ENCODE measurements at regions not wholly inside any gene's neighbourhood (a gene's known extent, or its start where the extent isn't known, plus 50 kb on each side); places are given as distances from the start of the nearest gene placed in this dataset.

DNA sequence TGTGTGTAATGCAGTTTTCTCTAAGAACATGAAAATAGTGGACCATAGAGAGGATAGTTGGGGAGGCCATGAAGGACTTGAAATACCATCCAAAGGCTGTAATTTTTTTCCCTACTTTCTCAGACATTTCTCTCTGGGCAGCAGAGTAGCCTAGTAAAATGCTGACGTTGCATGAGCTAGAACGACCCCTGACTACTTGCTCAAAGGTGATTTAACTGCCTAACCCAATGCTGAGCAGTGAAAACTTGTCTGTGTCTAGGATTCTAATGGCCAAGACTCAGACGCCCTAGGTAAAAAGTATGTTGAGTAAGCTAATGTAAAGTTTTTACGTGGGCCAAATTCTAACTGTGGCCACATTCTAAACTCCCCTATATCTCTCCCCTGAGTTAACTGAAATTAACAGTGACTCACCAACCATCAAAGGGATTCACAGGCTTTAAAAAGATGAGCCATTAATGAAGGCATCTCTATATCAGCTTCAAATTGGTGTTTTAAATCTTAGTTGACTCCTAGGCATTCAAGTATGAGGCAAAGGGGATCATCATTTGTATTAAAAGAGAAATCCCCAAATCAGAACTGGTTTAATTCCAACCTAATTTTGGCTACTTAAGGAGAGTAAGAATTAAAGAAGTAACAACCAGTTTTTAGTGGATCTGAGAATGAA, 121.0 kb upstream of the GAS1 start:
- Mint-ChIP-seq H3K9me3 (ENCODE audit: low read depth) (no peaks in the 10 kb centered on the region), H3K27me3 (ENCODE audit: low read depth) (no peaks in the 10 kb centered on the region), H3K36me3 (ENCODE audit: low read depth) (no peaks in the 10 kb centered on the region), H3K4me3 (ENCODE audit: unreplicated experiment) (no peak overlapping the region), H3K4me1 (ENCODE audit: low read depth) (peaks cover 33% of the 10 kb centered on the region), H3K27ac (ENCODE audit: unreplicated experiment) (no peak overlapping the region)
- TF ChIP-seq, protein P1, sequence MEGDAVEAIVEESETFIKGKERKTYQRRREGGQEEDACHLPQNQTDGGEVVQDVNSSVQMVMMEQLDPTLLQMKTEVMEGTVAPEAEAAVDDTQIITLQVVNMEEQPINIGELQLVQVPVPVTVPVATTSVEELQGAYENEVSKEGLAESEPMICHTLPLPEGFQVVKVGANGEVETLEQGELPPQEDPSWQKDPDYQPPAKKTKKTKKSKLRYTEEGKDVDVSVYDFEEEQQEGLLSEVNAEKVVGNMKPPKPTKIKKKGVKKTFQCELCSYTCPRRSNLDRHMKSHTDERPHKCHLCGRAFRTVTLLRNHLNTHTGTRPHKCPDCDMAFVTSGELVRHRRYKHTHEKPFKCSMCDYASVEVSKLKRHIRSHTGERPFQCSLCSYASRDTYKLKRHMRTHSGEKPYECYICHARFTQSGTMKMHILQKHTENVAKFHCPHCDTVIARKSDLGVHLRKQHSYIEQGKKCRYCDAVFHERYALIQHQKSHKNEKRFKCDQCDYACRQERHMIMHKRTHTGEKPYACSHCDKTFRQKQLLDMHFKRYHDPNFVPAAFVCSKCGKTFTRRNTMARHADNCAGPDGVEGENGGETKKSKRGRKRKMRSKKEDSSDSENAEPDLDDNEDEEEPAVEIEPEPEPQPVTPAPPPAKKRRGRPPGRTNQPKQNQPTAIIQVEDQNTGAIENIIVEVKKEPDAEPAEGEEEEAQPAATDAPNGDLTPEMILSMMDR (IDR thresholded peaks at IDR 0.05) = no peak
- no peak for DNase-seq (ENCODE audit: low spot score)

DNA sequence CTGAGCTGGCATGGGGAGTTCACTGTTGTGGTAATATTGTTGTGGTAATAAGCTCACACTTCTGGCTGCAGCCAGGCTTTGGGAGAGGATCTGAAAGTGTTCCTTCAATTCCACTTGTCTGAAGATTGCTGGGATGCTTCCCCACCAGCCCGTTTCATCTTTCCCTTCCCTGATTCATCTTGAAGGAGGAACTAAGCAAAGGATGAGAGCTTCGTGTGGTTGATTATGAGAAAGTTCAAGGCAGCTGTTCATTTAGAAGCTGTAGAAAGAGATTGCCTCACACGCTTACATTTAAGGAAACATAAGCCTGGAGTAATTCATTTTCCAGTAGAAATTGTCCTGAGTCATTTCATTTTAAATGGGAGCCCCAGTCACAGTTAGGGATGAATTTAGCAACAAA, 122.4 kb upstream of the GAS1 start:
- DNase-seq (ENCODE audit: low spot score) = no peak
- Mint-ChIP-seq H3K36me3 (ENCODE audit: low read depth) (no peaks in the 10 kb centered on the region), H3K27ac (ENCODE audit: unreplicated experiment) (no peak overlapping the region), H3K9me3 (ENCODE audit: low read depth) (no peaks in the 10 kb centered on the region), H3K4me3 (ENCODE audit: unreplicated experiment) (no peak overlapping the region), H3K27me3 (ENCODE audit: low read depth) (no peaks in the 10 kb centered on the region), H3K4me1 (ENCODE audit: low read depth) (peaks cover 20% of the 10 kb centered on the region)
- TF ChIP-seq, protein P1 (IDR thresholded peaks at IDR 0.05) = no peak

DNA sequence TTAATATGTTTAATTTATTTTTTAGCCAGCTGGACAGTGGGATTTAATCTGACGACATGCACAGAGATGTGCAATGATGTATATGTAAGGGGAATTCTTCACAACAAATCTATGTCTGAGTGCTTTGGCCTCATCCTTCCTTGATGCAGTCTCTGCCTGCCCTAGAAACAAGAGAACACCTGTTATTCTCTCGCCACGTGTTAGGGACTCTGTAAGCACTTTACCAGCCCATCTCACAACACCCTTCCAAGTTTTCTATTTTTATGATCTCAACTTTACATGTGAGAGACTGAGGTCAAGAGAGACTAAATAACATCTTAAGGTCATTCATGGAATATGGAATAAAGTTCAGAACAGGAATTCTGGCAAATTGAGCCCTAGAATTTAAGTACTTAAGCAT, 123.0 kb upstream of the GAS1 start:
- Mint-ChIP-seq H3K27me3 (ENCODE audit: low read depth) (no peaks in the 10 kb centered on the region), H3K36me3 (ENCODE audit: low read depth) (no peaks in the 10 kb centered on the region), H3K27ac (ENCODE audit: unreplicated experiment) (no peak overlapping the region), H3K9me3 (ENCODE audit: low read depth) (no peaks in the 10 kb centered on the region), H3K4me1 (ENCODE audit: low read depth) (peaks cover 21% of the 10 kb centered on the region), H3K4me3 (ENCODE audit: unreplicated experiment) (no peak overlapping the region)
- TF ChIP-seq, protein P1 (IDR thresholded peaks at IDR 0.05) = no peak
- DNase-seq (ENCODE audit: low spot score) = no peak

DNA sequence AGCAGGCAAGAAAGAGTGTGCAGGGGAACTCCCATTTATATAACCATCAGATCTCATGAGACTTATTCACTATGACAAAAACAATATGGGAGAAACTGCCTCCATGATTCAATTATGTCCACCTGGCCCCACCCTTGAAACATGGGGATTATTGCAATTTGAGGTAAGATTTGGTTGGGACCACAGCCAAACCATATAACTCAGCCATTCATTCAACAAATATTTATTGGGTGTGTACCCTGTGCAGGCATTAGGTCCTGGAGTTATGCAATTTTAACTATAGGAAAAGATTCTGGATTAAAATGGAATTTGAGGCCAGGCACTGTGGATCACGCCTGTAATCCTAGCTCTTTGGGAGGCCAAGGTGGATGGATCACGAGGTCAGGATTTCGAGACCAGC, 124.2 kb upstream of the GAS1 start:
- no peaks in the 10 kb centered on the region for H3K9me3 Mint-ChIP-seq (ENCODE audit: low read depth)

DNA sequence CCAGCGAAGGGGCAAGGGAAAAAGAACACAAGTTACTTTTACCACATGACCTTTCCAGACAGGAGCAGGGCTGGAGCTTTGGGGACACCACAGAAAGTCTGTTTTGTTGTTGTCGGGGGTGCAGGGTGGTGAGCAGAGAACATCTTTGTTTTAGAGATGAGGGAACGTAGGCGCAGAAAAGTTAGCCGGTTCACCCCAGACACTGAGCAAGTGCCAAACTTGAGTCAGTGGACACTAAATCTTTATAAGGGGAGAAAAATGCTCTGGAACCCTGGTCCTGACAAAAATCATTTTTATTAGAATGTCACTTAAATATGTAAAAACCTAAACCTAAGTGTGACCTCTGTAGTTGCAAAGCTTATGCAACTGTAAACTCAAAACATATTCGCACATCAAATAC, 126.4 kb upstream of the GAS1 start:
- no peaks in the 10 kb centered on the region for H3K27me3 Mint-ChIP-seq (ENCODE audit: low read depth)
- no peak overlapping the region for H3K4me3 Mint-ChIP-seq (ENCODE audit: unreplicated experiment)
- TF ChIP-seq, protein P1 (IDR thresholded peaks at IDR 0.05) = no peak
- no peaks in the 10 kb centered on the region for H3K9me3 Mint-ChIP-seq (ENCODE audit: low read depth)
- no peak for DNase-seq (ENCODE audit: low spot score)
- H3K27ac Mint-ChIP-seq (ENCODE audit: unreplicated experiment) = no peak overlapping the region
- H3K36me3 Mint-ChIP-seq (ENCODE audit: low read depth) = no peaks in the 10 kb centered on the region
- H3K4me1 Mint-ChIP-seq (ENCODE audit: low read depth) = peaks cover 36% of the 10 kb centered on the region

More for the DNA sequence above, 124.2 kb upstream of the GAS1 start:
- Mint-ChIP-seq H3K36me3 (ENCODE audit: low read depth) (no peaks in the 10 kb centered on the region), H3K27ac (ENCODE audit: unreplicated experiment) (no peak overlapping the region), H3K27me3 (ENCODE audit: low read depth) (no peaks in the 10 kb centered on the region), H3K4me1 (ENCODE audit: low read depth) (peaks cover 18% of the 10 kb centered on the region), H3K4me3 (ENCODE audit: unreplicated experiment) (no peak overlapping the region)
- no peak for DNase-seq (ENCODE audit: low spot score)
- TF ChIP-seq, protein P1 (IDR thresholded peaks at IDR 0.05) = no peak

Measured in chondrocyte (in vitro differentiated cells).